ENCODE measurements at regions not wholly inside any gene's neighbourhood (a gene's known extent, or its start where the extent isn't known, plus 50 kb on each side); places are given as distances from the start of the nearest gene placed in this dataset.

GRCh38 chr7:108973075-108973474, 403.4 kb downstream of the DNAJB9 start:
- no peaks in the 10 kb centered on the region for H3K27me3 ChIP-seq (replicated peaks in 1 of 2; ENCODE audit: control insufficient read depth in 2 of 2, insufficient read depth in 2 of 2, low read length in 1 of 2)
- H3K9ac ChIP-seq (ENCODE audit: control insufficient read depth, insufficient read depth, low read length), result no peak overlapping the region
- no TSS peak for BruUV-seq (replicated peaks)
- ATAC-seq (no peak), DNase-seq (ENCODE audit: low read depth, low spot score) (no peak), FAIRE-seq (no peak)
- no peak for TF ChIP-seq SMARCA5 (IDR thresholded peaks at IDR 0.05)
- no peak for TF ChIP-seq NR2C2 (IDR thresholded peaks at IDR 0.05; ENCODE audit: borderline replicate concordance, control insufficient read depth, insufficient read length, low read depth)
- TF ChIP-seq SRF (IDR thresholded peaks at IDR 0.05; ENCODE audit: low read depth in 2 of 2, low read length in 2 of 2), result no peak
- TF ChIP-seq TCF7 (IDR thresholded peaks at IDR 0.05; ENCODE audit: borderline replicate concordance), result no peak
- no peak for TF ChIP-seq ASH2L (IDR thresholded peaks at IDR 0.05; ENCODE audit: borderline replicate concordance, low read depth)
- TF ChIP-seq NFXL1 (IDR thresholded peaks at IDR 0.05; ENCODE audit: borderline replicate concordance), result no peak
- no peak for TF ChIP-seq PRDM15 (CRISPR knock-in tag; IDR thresholded peaks at IDR 0.05)
- TF ChIP-seq CEBPB (IDR thresholded peaks at IDR 0.05; ENCODE audit: borderline replicate concordance in 1 of 2, low read depth in 2 of 2, low read length in 2 of 2), result no peak
- no peak; a peak in 1 of 6 replicates for TF ChIP-seq CTCF (IDR thresholded peaks at IDR 0.05 in 2 of 3, conservative IDR thresholded peaks at IDR 0.05 in 1 of 3; ENCODE audit: control insufficient read depth in 2 of 3, extremely low read depth in 1 of 3, insufficient read depth in 1 of 3, low read depth in 3 of 3, low read length in 3 of 3)
- TF ChIP-seq CUX1 (IDR thresholded peaks at IDR 0.05; ENCODE audit: insufficient replicate concordance, low read depth, low read length), result no peak
- TF ChIP-seq WRNIP1 (IDR thresholded peaks at IDR 0.05; ENCODE audit: borderline replicate concordance, low read depth, low read length), result no peak
- H3K79me2 ChIP-seq (ENCODE audit: control insufficient read depth, insufficient read depth, low read length), result no peaks in the 10 kb centered on the region
- no peaks in the 10 kb centered on the region for H3K36me3 ChIP-seq (ENCODE audit: control insufficient read depth in 2 of 2, insufficient read depth in 2 of 2, low read length in 1 of 2)
- in situ Hi-C loops (cut with MboI), result no loop called here
- SMC1A ChIA-PET (ENCODE audit: uncharacterized antibody, unreplicated experiment), result interaction anchor here (1.1 to 1.7 kb wide), 2 partner anchors 48 to 364 kb away, joined by 3 to 5 read pairs; no protein-coding TSS in a partner anchor
- POLR2A ChIA-PET, result no interaction called here
- intact Hi-C loops (cut with micrococcal nuclease; ENCODE audit: unreplicated experiment), result no loop called here
- H4K20me1 ChIP-seq (ENCODE audit: control insufficient read depth, insufficient read depth), result no peaks in the 10 kb centered on the region
- H3K4me2 ChIP-seq (ENCODE audit: control insufficient read depth, insufficient read depth), result no peak overlapping the region
- CTCF ChIA-PET, result interaction anchor here (0.9 to 1.0 kb wide), 2 partner anchors 10 to 18 kb away, joined by 3 read pairs; no protein-coding TSS in a partner anchor
- H3K4me3 ChIP-seq, result no peak overlapping the region
- no peaks in the 10 kb centered on the region for H3K4me1 ChIP-seq (ENCODE audit: control insufficient read depth, insufficient read depth, low read length)
- no peak overlapping the region for H2AFZ ChIP-seq (ENCODE audit: control insufficient read depth, low read depth, low read length)
- WGBS (ENCODE audit: insufficient coverage, insufficient replicate concordance, low lambda C conversion rate, missing lambda C conversion rate), result 94% methylated on average over 1 of the region's 1 CpG
- RAD21 ChIA-PET (ENCODE audit: unreplicated experiment), result no interaction called here
- H3K9me3 ChIP-seq (replicated peaks; ENCODE audit: control insufficient read depth, insufficient read depth, low read length), result no peaks in the 10 kb centered on the region
- no peak overlapping the region for H3K27ac ChIP-seq (ENCODE audit: control insufficient read depth, insufficient read depth)
